GM19023 (cell line): ENCODE measurements at regions not wholly inside any gene's neighbourhood (a gene's known extent, or its start where the extent isn't known, plus 50 kb on each side); places are given as distances from the start of the nearest gene placed in this dataset.

Experiments
- ATAC-seq: cut with Tn5 transposase; IDR thresholded peaks from one replicate; pipeline ENCODE4 v1.9.1; 2021; ENCODE audit warnings: mild to moderate bottlenecking, moderate library complexity; ENCODE audit not compliant: unreplicated experiment

- no peak for ATAC-seq
Observed at GRCh38 chr15:62726461-62726860, 316.1 kb upstream of the TPM1 start.

GRCh38 chr15:62727501-62727900 lies 315.0 kb upstream of the TPM1 start:
- ATAC-seq: no peak

- no peak for ATAC-seq
Observed at GRCh38 chr15:62730825-62731224, 311.7 kb upstream of the TPM1 start.

GRCh38 chr15:62732078-62732477 lies 310.5 kb upstream of the TPM1 start:
- ATAC-seq: no peak

- ATAC-seq: no peak
Observed at GRCh38 chr15:62734706-62735105, 307.8 kb upstream of the TPM1 start.

- no peak for ATAC-seq
Observed at GRCh38 chr15:62736756-62737155, 305.8 kb upstream of the TPM1 start.

- ATAC-seq: no peak
Observed at GRCh38 chr15:62737551-62737950, 305.0 kb upstream of the TPM1 start.

- no peak for ATAC-seq
Observed at GRCh38 chr15:62739082-62739481, 303.5 kb upstream of the TPM1 start.

- ATAC-seq: no peak
Observed at GRCh38 chr15:62739507-62739906, 303.0 kb upstream of the TPM1 start.

- no peak for ATAC-seq
Observed at GRCh38 chr15:62740141-62741004, 302.2 kb upstream of the TPM1 start.

- no peak for ATAC-seq
Observed at GRCh38 chr15:62741106-62741505, 301.4 kb upstream of the TPM1 start.

- ATAC-seq: no peak
Observed at GRCh38 chr15:62742409-62743171, 300.0 kb upstream of the TPM1 start.

- ATAC-seq: no peak
Observed at GRCh38 chr15:62745621-62746225, 296.8 kb upstream of the TPM1 start.

GRCh38 chr15:62748196-62748595 lies 294.4 kb upstream of the TPM1 start:
- no peak for ATAC-seq

- no peak for ATAC-seq
Observed at GRCh38 chr15:62749036-62749815, 293.3 kb upstream of the TPM1 start.

GRCh38 chr15:62750471-62750870 lies 292.1 kb upstream of the TPM1 start:
- no peak for ATAC-seq

- no peak for ATAC-seq
Observed at GRCh38 chr15:62752657-62753517, 289.7 kb upstream of the TPM1 start.

GRCh38 chr15:62753518-62754221 lies 288.9 kb upstream of the TPM1 start:
- no peak for ATAC-seq

- ATAC-seq: no peak
Observed at GRCh38 chr15:62756326-62756994, 286.1 kb upstream of the TPM1 start.
